H1 (cell line): ENCODE measurements at regions not wholly inside any gene's neighbourhood (a gene's known extent, or its start where the extent isn't known, plus 50 kb on each side); places are given as distances from the start of the nearest gene placed in this dataset.

Experiments
- EP300 ChIP-seq, 2 experiments: IDR thresholded peaks; 1 replicate in 1 of 2; 2 replicates in 1 of 2; pipeline ENCODE4 v1.6.1; 2011 to 2012; ENCODE audit warnings: low read depth in 2 of 2, low read length in 2 of 2, mild to moderate bottlenecking in 2 of 2, borderline replicate concordance in 1 of 2, inconsistent platforms in 1 of 2, moderate library complexity in 1 of 2
- KDM5A ChIP-seq: fragments of 200-600 bp; IDR thresholded peaks from 2 replicates; pipeline ENCODE4 v1.7.1; 2012; ENCODE audit warnings: mild to moderate bottlenecking, low read length, inconsistent platforms, mixed read lengths
- PHF8 ChIP-seq: fragments of 200-600 bp; sonication (generic); conservative IDR thresholded peaks from 2 replicates; pipeline ENCODE4 v1.7.1; 2012; ENCODE audit warnings: low read depth, mild to moderate bottlenecking, inconsistent platforms, low read length, moderate library complexity
- SIN3A ChIP-seq, 2 experiments: IDR thresholded peaks in 1 of 2; conservative IDR thresholded peaks in 1 of 2; 2 replicates each; pipeline ENCODE4 v1.6.1; 2011 to 2012; ENCODE audit warnings: low read length in 2 of 2, improper control_type of control experiment in 1 of 2, low read depth in 1 of 2, mild to moderate bottlenecking in 1 of 2
- SP2 ChIP-seq: IDR thresholded peaks from 2 replicates; pipeline ENCODE4 v1.6.1; 2012; ENCODE audit warnings: mild to moderate bottlenecking, low read length, inconsistent platforms

GRCh38 chr15:60086681-60087429 is 82.7 kb downstream of the FOXB1 start (continued):
- no peak for TF ChIP-seq SP2
- TF ChIP-seq SIN3A (conservative IDR thresholded peaks at IDR 0.05 in 1 of 2, IDR thresholded peaks at IDR 0.05 in 1 of 2; ENCODE audit: low read depth in 1 of 2, low read length in 2 of 2), result no peak
- TF ChIP-seq KDM5A, result no peak
- no peak for TF ChIP-seq EP300 (IDR thresholded peaks at IDR 0.05; ENCODE audit: borderline replicate concordance in 1 of 2, low read depth in 2 of 2, low read length in 2 of 2)
- TF ChIP-seq PHF8, result no peak
